Fibroblast of the aortic adventitia (primary cell): ENCODE measurements at regions not wholly inside any gene's neighbourhood (a gene's known extent, or its start where the extent isn't known, plus 50 kb on each side); places are given as distances from the start of the nearest gene placed in this dataset.

Source experiments
- DNase-seq: peaks from one replicate; pipeline ENCODE4 v3.0.0-alpha.2; 2010; ENCODE audit warnings: low read depth
- H3K4me3 ChIP-seq: 2 replicates; pipeline ENCODE4 v1.5.1; 2011; ENCODE audit warnings: low read depth, mild to moderate bottlenecking, control low read depth, low read length, moderate library complexity
- TF ChIP-seq, protein P1 (sequence below): IDR thresholded peaks from 2 replicates; pipeline ENCODE4 v1.5.1; 2011; ENCODE audit warnings: mild to moderate bottlenecking, low read length, control low read depth, inconsistent platforms; ENCODE audit not compliant: insufficient read depth

GRCh38 chr9:80954521-80954920, 734.8 kb downstream of the TLE1 start:
- TF ChIP-seq, protein P1, sequence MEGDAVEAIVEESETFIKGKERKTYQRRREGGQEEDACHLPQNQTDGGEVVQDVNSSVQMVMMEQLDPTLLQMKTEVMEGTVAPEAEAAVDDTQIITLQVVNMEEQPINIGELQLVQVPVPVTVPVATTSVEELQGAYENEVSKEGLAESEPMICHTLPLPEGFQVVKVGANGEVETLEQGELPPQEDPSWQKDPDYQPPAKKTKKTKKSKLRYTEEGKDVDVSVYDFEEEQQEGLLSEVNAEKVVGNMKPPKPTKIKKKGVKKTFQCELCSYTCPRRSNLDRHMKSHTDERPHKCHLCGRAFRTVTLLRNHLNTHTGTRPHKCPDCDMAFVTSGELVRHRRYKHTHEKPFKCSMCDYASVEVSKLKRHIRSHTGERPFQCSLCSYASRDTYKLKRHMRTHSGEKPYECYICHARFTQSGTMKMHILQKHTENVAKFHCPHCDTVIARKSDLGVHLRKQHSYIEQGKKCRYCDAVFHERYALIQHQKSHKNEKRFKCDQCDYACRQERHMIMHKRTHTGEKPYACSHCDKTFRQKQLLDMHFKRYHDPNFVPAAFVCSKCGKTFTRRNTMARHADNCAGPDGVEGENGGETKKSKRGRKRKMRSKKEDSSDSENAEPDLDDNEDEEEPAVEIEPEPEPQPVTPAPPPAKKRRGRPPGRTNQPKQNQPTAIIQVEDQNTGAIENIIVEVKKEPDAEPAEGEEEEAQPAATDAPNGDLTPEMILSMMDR: no peak
- DNase-seq: no peak
- H3K4me3 ChIP-seq: no peak overlapping the region

DNA sequence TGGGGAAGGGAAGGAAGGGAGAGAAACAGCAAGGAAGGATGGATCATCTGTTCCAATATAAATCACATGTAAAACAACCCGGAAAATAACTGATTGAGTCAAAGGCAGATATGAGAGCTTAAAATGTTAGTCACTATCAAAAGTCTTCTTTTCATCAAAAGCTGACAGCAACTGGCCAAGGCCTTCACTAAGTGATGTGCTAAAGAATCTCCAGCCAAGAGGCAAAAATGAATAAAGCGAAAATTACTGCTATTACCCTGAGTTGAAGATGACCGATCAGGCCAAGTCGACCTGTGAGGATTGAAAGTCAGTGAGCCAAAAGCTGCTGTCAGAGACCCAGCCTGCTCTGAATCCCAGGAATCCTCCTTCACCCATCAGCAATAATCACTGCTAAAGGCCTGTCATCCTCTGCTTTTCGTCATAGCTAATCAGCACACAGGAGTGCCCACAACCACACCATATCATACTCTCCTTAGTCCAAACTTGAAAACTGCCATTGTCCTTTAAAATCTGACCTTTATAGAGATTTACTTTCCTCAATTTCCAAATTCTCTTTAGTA, 736.9 kb downstream of the TLE1 start:
- no peak overlapping the region for H3K4me3 ChIP-seq
- DNase-seq: no peak
- TF ChIP-seq, protein P1: no peak

- DNase-seq: no peak
- TF ChIP-seq, protein P1: no peak
- H3K4me3 ChIP-seq: no peak overlapping the region
Measured at GRCh38 chr9:80951675-80952074, 737.7 kb downstream of the TLE1 start.

DNA sequence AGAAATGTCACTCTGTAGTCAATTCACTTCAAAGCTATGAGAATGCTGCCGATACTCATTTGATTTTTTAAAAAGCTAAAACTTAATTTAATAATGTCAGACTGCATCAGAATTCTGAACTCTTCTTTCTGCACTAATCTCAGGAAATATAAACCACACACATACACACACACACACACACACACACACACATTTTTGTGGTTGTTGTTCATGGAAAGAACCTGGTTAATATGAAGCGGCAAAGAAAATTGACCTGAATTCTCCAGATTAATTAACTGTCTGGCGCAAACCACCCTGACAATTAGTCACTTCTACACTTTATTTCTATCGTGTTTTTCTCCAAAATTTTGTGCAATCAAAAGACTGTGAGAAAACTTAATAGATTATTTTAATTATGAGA, 740.5 kb downstream of the TLE1 start:
- no peak for DNase-seq
- no peak overlapping the region for H3K4me3 ChIP-seq
- TF ChIP-seq, protein P1: no peak

- no peak for DNase-seq
- no peak overlapping the region for H3K4me3 ChIP-seq
- TF ChIP-seq, protein P1: no peak
Measured at GRCh38 chr9:80948066-80948465, 741.3 kb downstream of the TLE1 start.

- DNase-seq: no peak
Measured at GRCh38 chr9:80946496-80947170, 742.7 kb downstream of the TLE1 start.

More at GRCh38 chr9:80946496-80947170, 742.7 kb downstream of the TLE1 start:
- TF ChIP-seq, protein P1: no peak
- H3K4me3 ChIP-seq: no peak overlapping the region
